ENCODE measurements at regions not wholly inside any gene's neighbourhood (a gene's known extent, or its start where the extent isn't known, plus 50 kb on each side); places are given as distances from the start of the nearest gene placed in this dataset.

DNA sequence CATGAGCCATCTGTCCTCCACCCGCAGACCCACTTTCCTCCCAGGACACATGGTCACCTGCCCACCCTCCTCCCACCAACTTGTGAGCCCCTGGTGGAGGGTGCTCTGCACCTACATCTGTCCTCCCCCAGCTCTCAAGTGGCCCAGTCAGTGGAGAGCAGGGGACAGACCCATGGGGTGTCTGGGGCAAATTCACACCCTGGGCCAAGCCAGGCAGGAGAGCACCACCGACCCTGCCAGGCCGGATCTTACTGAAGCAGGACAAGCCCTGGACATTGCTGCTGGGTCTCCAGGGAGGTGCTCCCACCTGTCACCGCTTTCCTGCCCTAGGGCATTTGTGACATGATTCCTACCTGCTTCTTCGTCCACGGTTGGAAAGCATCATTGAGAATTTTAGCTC lies 221.6 kb downstream of the TUBA3C start:
- no peaks in the 10 kb centered on the region for H3K4me1 ChIP-seq (ENCODE audit: control extremely low read depth in 1 of 4, control insufficient read depth in 4 of 4, insufficient read depth in 4 of 4, low read length in 3 of 4)
- H3K27me3 ChIP-seq (replicated peaks in 2 of 5; ENCODE audit: control insufficient read depth in 4 of 5, insufficient read depth in 5 of 5, low read length in 4 of 5): no peaks in the 10 kb centered on the region
- WGBS (ENCODE audit: insufficient coverage): 100% methylated on average over 3 of the region's 6 CpGs
- DNase-seq: no peak
- ChIA-PET POLR2A (no interaction called here), CTCF (no interaction called here)
- no peaks in the 10 kb centered on the region for H3K36me3 ChIP-seq (ENCODE audit: control insufficient read depth in 4 of 4, insufficient read depth in 4 of 4, low read length in 3 of 4)
- peaks cover 0 to 59% (median 19%) of the 10 kb centered on the region in 5 experiments for H3K9me3 ChIP-seq (ENCODE audit: control extremely low read depth in 1 of 5, control insufficient read depth in 4 of 5, insufficient read depth in 2 of 5, low read depth in 1 of 5, low read length in 4 of 5)
- no peak overlapping the region for H3K4me3 ChIP-seq (ENCODE audit: control insufficient read depth in 1 of 7, extremely low read depth in 1 of 7, insufficient read depth in 4 of 7, low read depth in 2 of 7, low read length in 6 of 7)
- no peak overlapping the region for H3K27ac ChIP-seq (ENCODE audit: insufficient read depth in 1 of 2, low read depth in 1 of 2, low read length in 2 of 2, poor library complexity in 1 of 2, severe bottlenecking in 2 of 2)

DNA sequence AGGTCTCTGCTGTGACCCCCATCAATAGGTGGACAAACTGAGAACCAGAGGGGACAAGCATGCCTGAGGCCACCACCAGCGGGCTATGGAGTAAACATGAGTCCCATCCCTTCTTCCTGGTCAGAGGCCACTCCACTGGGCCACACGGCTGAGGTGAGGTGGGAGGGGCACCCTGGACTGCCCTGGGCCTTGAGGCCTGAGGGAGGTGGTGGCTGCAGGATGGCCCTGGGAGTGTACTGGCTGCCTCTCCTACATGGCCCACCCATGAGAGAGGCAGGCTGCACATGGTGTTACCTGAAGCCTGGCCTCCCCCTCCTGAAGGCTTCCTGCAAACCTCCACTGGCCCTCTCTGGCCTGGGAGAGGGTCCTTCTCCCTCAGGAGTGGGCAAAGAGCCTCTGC lies 222.4 kb downstream of the TUBA3C start:
- Histone ChIP-seq H3K27me3 (replicated peaks in 2 of 5; ENCODE audit: control insufficient read depth in 4 of 5, insufficient read depth in 5 of 5, low read length in 4 of 5) (no peaks in the 10 kb centered on the region), H3K27ac (ENCODE audit: insufficient read depth in 1 of 2, low read depth in 1 of 2, low read length in 2 of 2, poor library complexity in 1 of 2, severe bottlenecking in 2 of 2) (no peak overlapping the region), H3K4me1 (ENCODE audit: control extremely low read depth in 1 of 4, control insufficient read depth in 4 of 4, insufficient read depth in 4 of 4, low read length in 3 of 4) (no peaks in the 10 kb centered on the region), H3K9me3 (ENCODE audit: control extremely low read depth in 1 of 5, control insufficient read depth in 4 of 5, insufficient read depth in 2 of 5, low read depth in 1 of 5, low read length in 4 of 5) (peaks cover 0 to 62% (median 19%) of the 10 kb centered on the region in 5 experiments), H3K36me3 (ENCODE audit: control insufficient read depth in 4 of 4, insufficient read depth in 4 of 4, low read length in 3 of 4) (no peaks in the 10 kb centered on the region), H3K4me3 (ENCODE audit: control insufficient read depth in 1 of 7, extremely low read depth in 1 of 7, insufficient read depth in 4 of 7, low read depth in 2 of 7, low read length in 6 of 7) (no peak overlapping the region)
- DNase-seq: no peak
- WGBS (ENCODE audit: insufficient coverage): 100% methylated on average over 1 of the region's 2 CpGs
- ChIA-PET CTCF (no interaction called here), POLR2A (no interaction called here)

DNA sequence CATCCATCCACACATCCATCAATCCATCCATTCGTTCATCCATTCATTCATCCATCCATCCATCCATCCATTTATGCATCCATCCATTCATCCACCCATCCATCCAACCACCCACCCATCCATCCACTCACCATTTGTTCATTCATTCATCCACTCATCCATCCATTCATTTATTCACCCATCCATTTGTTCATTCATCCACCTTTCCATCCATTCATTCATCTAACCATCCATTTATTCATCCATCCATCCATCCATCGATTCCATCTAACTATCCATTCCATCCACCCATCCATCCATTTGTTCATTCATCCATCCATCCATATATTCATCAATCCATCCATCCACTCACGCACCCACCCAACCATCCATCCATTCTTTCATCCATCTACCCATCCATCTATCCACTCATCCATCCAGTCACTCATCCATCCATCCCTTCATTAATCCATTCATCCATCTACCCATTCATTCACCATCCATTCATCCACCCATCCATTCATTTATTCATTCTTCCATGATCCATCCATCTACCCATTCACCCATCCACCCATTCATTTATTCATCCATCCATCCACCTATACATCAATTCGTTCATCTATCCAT lies 225.0 kb downstream of the TUBA3C start:
- H3K36me3 ChIP-seq (ENCODE audit: control insufficient read depth in 4 of 4, insufficient read depth in 4 of 4, low read length in 3 of 4): no peaks in the 10 kb centered on the region
- no peak for DNase-seq
- H3K27ac ChIP-seq (ENCODE audit: insufficient read depth in 1 of 2, low read depth in 1 of 2, low read length in 2 of 2, poor library complexity in 1 of 2, severe bottlenecking in 2 of 2): no peak overlapping the region
- ChIA-PET CTCF (no interaction called here), POLR2A (no interaction called here)
- 73% methylated on average over 4 of the region's 4 CpGs for WGBS (ENCODE audit: insufficient coverage)
- H3K4me3 ChIP-seq (ENCODE audit: control insufficient read depth in 1 of 7, extremely low read depth in 1 of 7, insufficient read depth in 4 of 7, low read depth in 2 of 7, low read length in 6 of 7): no peak overlapping the region
- no peaks in the 10 kb centered on the region for H3K4me1 ChIP-seq (ENCODE audit: control extremely low read depth in 1 of 4, control insufficient read depth in 4 of 4, insufficient read depth in 4 of 4, low read length in 3 of 4)
- H3K27me3 ChIP-seq (replicated peaks in 2 of 5; ENCODE audit: control insufficient read depth in 4 of 5, insufficient read depth in 5 of 5, low read length in 4 of 5): no peaks in the 10 kb centered on the region
- peaks cover 0 to 60% (median 19%) of the 10 kb centered on the region in 5 experiments for H3K9me3 ChIP-seq (ENCODE audit: control extremely low read depth in 1 of 5, control insufficient read depth in 4 of 5, insufficient read depth in 2 of 5, low read depth in 1 of 5, low read length in 4 of 5)

DNA sequence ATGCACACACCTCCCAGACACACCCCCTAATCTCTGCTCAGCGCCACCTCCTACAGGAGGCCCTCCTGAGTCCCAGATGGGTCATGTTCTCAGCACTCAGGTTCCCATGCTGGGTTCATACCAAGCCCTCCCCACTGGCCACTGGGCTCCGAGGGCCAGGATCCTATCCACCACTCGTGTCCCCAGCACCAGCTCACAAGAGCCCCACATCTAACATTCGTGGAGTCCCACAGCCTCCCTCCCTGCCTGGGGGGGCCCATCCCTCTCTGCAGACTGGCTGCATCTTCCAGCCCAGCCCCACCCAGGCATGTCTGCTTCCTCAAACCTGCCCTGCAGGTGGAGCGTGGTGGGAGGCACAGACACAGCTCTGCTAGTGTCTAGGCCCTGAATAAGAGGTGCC lies 227.4 kb downstream of the TUBA3C start:
- no peaks in the 10 kb centered on the region for H3K27me3 ChIP-seq (replicated peaks in 2 of 5; ENCODE audit: control insufficient read depth in 4 of 5, insufficient read depth in 5 of 5, low read length in 4 of 5)
- ChIA-PET CTCF (no interaction called here), POLR2A (no interaction called here)
- no peaks in the 10 kb centered on the region for H3K4me1 ChIP-seq (ENCODE audit: control extremely low read depth in 1 of 4, control insufficient read depth in 4 of 4, insufficient read depth in 4 of 4, low read length in 3 of 4)
- no peak for DNase-seq
- 48% methylated on average over 5 of the region's 5 CpGs for WGBS (ENCODE audit: insufficient coverage)
- H3K9me3 ChIP-seq (ENCODE audit: control extremely low read depth in 1 of 5, control insufficient read depth in 4 of 5, insufficient read depth in 2 of 5, low read depth in 1 of 5, low read length in 4 of 5): peaks cover 0 to 53% (median 15%) of the 10 kb centered on the region in 5 experiments
- no peak overlapping the region for H3K27ac ChIP-seq (ENCODE audit: insufficient read depth in 1 of 2, low read depth in 1 of 2, low read length in 2 of 2, poor library complexity in 1 of 2, severe bottlenecking in 2 of 2)
- no peaks in the 10 kb centered on the region for H3K36me3 ChIP-seq (ENCODE audit: control insufficient read depth in 4 of 4, insufficient read depth in 4 of 4, low read length in 3 of 4)
- H3K4me3 ChIP-seq (ENCODE audit: control insufficient read depth in 1 of 7, extremely low read depth in 1 of 7, insufficient read depth in 4 of 7, low read depth in 2 of 7, low read length in 6 of 7): no peak overlapping the region

DNA sequence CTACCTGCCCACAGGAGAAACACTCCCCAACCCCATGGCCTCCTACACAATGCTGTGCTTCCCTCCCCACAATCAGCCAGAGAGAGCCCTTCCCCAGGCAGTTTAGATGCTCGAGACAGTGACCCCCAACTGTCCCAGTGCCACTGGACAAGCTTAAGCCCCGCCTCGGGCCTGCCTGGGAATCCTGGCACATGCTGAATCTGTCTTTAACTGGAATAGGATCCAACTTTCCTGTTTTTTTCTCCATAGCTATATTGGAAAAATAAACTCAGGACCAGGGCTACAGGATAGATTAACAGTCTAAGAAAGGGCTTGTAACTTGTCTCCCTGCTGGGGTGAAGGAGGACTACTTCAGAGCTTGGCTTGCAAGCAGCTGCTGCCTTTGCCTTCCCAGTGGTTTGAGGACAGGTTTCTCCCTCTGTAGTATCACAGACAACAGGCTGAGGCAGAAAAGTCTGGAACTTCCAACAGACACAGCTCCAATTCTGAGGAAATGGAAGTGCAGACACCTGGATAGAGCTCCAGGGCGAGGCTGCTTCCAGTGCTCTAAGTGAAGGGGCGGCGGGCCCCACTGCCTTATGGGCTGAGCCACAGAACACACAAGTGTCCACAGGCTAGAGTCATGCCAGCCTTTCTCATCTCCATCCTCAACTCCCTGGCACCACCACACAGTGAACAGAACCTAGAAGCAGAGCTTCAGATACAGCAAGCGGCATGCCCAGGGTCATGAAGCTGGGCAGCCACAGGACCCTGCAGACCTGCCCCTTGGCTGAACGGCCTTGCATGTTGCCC lies 228.3 kb downstream of the TUBA3C start:
- no peak overlapping the region for H3K4me3 ChIP-seq (ENCODE audit: control insufficient read depth in 1 of 7, extremely low read depth in 1 of 7, insufficient read depth in 4 of 7, low read depth in 2 of 7, low read length in 6 of 7)
- no peaks in the 10 kb centered on the region for H3K27me3 ChIP-seq (replicated peaks in 2 of 5; ENCODE audit: control insufficient read depth in 4 of 5, insufficient read depth in 5 of 5, low read length in 4 of 5)
- H3K4me1 ChIP-seq (ENCODE audit: control extremely low read depth in 1 of 4, control insufficient read depth in 4 of 4, insufficient read depth in 4 of 4, low read length in 3 of 4): no peaks in the 10 kb centered on the region
- DNase-seq: no peak
- CTCF ChIA-PET: no interaction called here
- POLR2A ChIA-PET: no interaction called here
- WGBS (ENCODE audit: insufficient coverage): 71% methylated on average over 6 of the region's 8 CpGs
- no peaks in the 10 kb centered on the region for H3K36me3 ChIP-seq (ENCODE audit: control insufficient read depth in 4 of 4, insufficient read depth in 4 of 4, low read length in 3 of 4)
- H3K9me3 ChIP-seq (ENCODE audit: control extremely low read depth in 1 of 5, control insufficient read depth in 4 of 5, insufficient read depth in 2 of 5, low read depth in 1 of 5, low read length in 4 of 5): peaks cover 0 to 44% (median 5%) of the 10 kb centered on the region in 5 experiments
- H3K27ac ChIP-seq (ENCODE audit: insufficient read depth in 1 of 2, low read depth in 1 of 2, low read length in 2 of 2, poor library complexity in 1 of 2, severe bottlenecking in 2 of 2): no peak overlapping the region

DNA sequence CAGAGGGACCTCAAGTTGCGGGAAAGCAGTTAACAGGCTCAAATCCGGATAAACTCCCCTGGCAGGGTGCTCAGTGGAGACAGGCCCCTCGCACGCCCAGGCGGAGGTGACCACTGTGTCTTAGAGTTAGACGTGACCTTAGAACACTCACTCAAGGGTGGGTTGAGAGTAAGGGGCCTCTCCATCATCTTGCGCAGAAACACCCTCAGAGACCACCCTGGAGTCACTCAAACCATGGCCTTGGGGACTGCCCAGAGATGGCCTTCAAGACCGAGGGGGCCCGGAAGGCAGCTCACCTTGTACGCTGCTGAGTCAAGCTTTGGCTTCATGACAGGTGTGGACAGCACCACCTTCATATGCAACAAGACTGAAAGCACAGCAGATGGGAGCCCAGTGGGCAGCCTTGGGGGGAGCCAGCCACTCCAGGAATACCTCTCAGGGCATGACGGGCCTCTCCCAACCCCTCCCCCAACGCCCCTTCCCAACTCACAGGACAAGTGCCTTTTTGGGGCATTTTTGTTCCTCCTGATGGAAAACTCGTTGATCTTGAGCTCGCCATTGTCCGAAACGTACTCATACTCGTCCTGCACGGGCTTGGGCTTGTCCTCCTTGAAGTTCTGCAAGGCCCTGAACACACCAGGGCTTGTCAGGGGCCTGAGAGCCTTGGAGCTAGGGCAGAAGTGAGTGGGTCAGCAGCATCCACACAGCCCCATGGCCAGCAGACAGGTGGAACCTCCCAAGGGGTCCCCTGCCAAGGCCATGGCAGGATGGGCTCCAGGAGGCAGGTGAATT lies 229.2 kb downstream of the TUBA3C start:
- Histone ChIP-seq H3K9me3 (ENCODE audit: control extremely low read depth in 1 of 5, control insufficient read depth in 4 of 5, insufficient read depth in 2 of 5, low read depth in 1 of 5, low read length in 4 of 5) (peaks cover 0 to 39% (median 0%) of the 10 kb centered on the region in 5 experiments), H3K36me3 (ENCODE audit: control insufficient read depth in 4 of 4, insufficient read depth in 4 of 4, low read length in 3 of 4) (no peaks in the 10 kb centered on the region), H3K27ac (ENCODE audit: insufficient read depth in 1 of 2, low read depth in 1 of 2, low read length in 2 of 2, poor library complexity in 1 of 2, severe bottlenecking in 2 of 2) (no peak overlapping the region), H3K4me1 (ENCODE audit: control extremely low read depth in 1 of 4, control insufficient read depth in 4 of 4, insufficient read depth in 4 of 4, low read length in 3 of 4) (no peaks in the 10 kb centered on the region), H3K27me3 (replicated peaks in 2 of 5; ENCODE audit: control insufficient read depth in 4 of 5, insufficient read depth in 5 of 5, low read length in 4 of 5) (no peaks in the 10 kb centered on the region), H3K4me3 (ENCODE audit: control insufficient read depth in 1 of 7, extremely low read depth in 1 of 7, insufficient read depth in 4 of 7, low read depth in 2 of 7, low read length in 6 of 7) (no peak overlapping the region)
- 88% methylated on average over 18 of the region's 18 CpGs for WGBS (ENCODE audit: insufficient coverage)
- DNase-seq: no peak
- CTCF ChIA-PET: no interaction called here
- POLR2A ChIA-PET: no interaction called here

DNA sequence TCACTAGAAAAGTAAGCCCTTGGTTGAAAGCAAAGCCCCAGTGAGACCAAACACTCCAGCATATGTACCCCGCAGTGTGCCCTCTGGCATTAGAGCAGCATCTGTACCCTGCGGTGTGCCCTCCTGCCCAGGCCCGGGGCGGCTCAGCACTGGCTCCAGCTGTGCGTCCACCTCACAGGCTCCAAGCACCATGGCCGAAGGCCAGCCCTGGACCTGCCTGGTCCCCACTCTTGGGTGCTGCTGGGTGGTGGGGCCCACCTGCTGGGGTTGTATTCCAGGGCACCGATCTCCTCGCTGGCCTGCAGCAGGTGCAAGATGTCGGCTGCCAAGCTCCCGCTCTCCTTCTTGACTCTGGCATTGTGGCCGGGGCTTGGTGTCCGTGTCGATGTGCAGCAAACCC lies 230.2 kb downstream of the TUBA3C start:
- H3K27me3 ChIP-seq (replicated peaks in 2 of 5; ENCODE audit: control insufficient read depth in 4 of 5, insufficient read depth in 5 of 5, low read length in 4 of 5): no peaks in the 10 kb centered on the region
- DNase-seq: no peak
- no peak overlapping the region for H3K27ac ChIP-seq (ENCODE audit: insufficient read depth in 1 of 2, low read depth in 1 of 2, low read length in 2 of 2, poor library complexity in 1 of 2, severe bottlenecking in 2 of 2)
- no peaks in the 10 kb centered on the region for H3K36me3 ChIP-seq (ENCODE audit: control insufficient read depth in 4 of 4, insufficient read depth in 4 of 4, low read length in 3 of 4)
- H3K4me1 ChIP-seq (ENCODE audit: control extremely low read depth in 1 of 4, control insufficient read depth in 4 of 4, insufficient read depth in 4 of 4, low read length in 3 of 4): no peaks in the 10 kb centered on the region
- ChIA-PET CTCF (no interaction called here), POLR2A (no interaction called here)
- 95% methylated on average over 6 of the region's 13 CpGs for WGBS (ENCODE audit: insufficient coverage)
- H3K9me3 ChIP-seq (ENCODE audit: control extremely low read depth in 1 of 5, control insufficient read depth in 4 of 5, insufficient read depth in 2 of 5, low read depth in 1 of 5, low read length in 4 of 5): peaks cover 0 to 41% (median 0%) of the 10 kb centered on the region in 5 experiments
- H3K4me3 ChIP-seq (ENCODE audit: control insufficient read depth in 1 of 7, extremely low read depth in 1 of 7, insufficient read depth in 4 of 7, low read depth in 2 of 7, low read length in 6 of 7): no peak overlapping the region

Measured in common myeloid progenitor, CD34-positive (primary cell).